HEK293 (cell line): ENCODE measurements at regions not wholly inside any gene's neighbourhood (a gene's known extent, or its start where the extent isn't known, plus 50 kb on each side); places are given as distances from the start of the nearest gene placed in this dataset.

Source experiments
- CTCF ChIA-PET: fragments of 350-600 bp; formaldehyde crosslinking; extraction: SDS; loops from one replicate; lab custom pipeline; 2021; ENCODE audit warnings: antibody characterized with exemption; lab: Yijun Ruan, JAX
- POLR2A ChIA-PET: fragments of 300-600 bp; formaldehyde crosslinking; extraction: SDS; loops from one replicate; lab custom pipeline; 2020; ENCODE audit warnings: antibody characterized with exemption, inconsistent platforms; lab: Yijun Ruan, JAX
- H3K27ac ChIP-seq: fragments of 200-500 bp; sonication (Bioruptor generic); 2 replicates; pipeline ENCODE4 v1.5.1; 2014; ENCODE audit warnings: low read depth, low read length, control low read depth, inconsistent platforms; ENCODE audit errors: extremely low read depth
- H3K36me3 ChIP-seq, 2 experiments: fragments of 200-500 bp in 1 of 2; sonication (Bioruptor generic) in 1 of 2; 1 replicate in 1 of 2; 2 replicates in 1 of 2; pipeline ENCODE4 v1.5.1; 2014 to 2017; ENCODE audit warnings: inconsistent platforms in 2 of 2, low read length in 2 of 2; ENCODE audit not compliant: control insufficient read depth in 2 of 2, insufficient read depth in 1 of 2
- H3K4me1 ChIP-seq: fragments of 200-500 bp; sonication (Bioruptor generic); 2 replicates; pipeline ENCODE4 v1.5.1; 2014; ENCODE audit warnings: mild to moderate bottlenecking, low read length, inconsistent platforms; ENCODE audit not compliant: control insufficient read depth, insufficient read depth
- H3K4me3 ChIP-seq: 2 replicates; pipeline ENCODE4 v1.5.1; 2011; ENCODE audit warnings: low read depth, mild to moderate bottlenecking, control low read depth, low read length, moderate library complexity
- H3K9me3 ChIP-seq: fragments of 200-500 bp; sonication (Bioruptor generic); 2 replicates; pipeline ENCODE4 v1.5.1; 2014; ENCODE audit warnings: low read depth, low read length, inconsistent platforms; ENCODE audit not compliant: control insufficient read depth, insufficient read depth
- GLI4 ChIP-seq: fragments of 450-650 bp; formaldehyde crosslinking; IDR thresholded peaks from 2 replicates; pipeline ENCODE4 v1.5.1; 2016; ENCODE audit warnings: missing biosample characterization, missing genetic modification characterization
- GLIS2 ChIP-seq: fragments of 450-650 bp; formaldehyde crosslinking; IDR thresholded peaks from 2 replicates; pipeline ENCODE4 v1.5.1; 2016; ENCODE audit warnings: missing biosample characterization, missing genetic modification characterization
- ZFP37 ChIP-seq: fragments of 450-650 bp; formaldehyde crosslinking; IDR thresholded peaks from 2 replicates; pipeline ENCODE4 v1.5.1; 2016; ENCODE audit warnings: missing biosample characterization, missing genetic modification characterization
- ZNF121 ChIP-seq: fragments of 450-650 bp; formaldehyde crosslinking; IDR thresholded peaks from 2 replicates; pipeline ENCODE4 v1.5.1; 2016; ENCODE audit warnings: missing biosample characterization, missing genetic modification characterization
- ZNF19 ChIP-seq: fragments of 450-650 bp; formaldehyde crosslinking; IDR thresholded peaks from 2 replicates; pipeline ENCODE4; 2016; ENCODE audit warnings: missing biosample characterization, missing genetic modification characterization, low read depth
- ZNF266 ChIP-seq: fragments of 450-650 bp; formaldehyde crosslinking; IDR thresholded peaks from 2 replicates; pipeline ENCODE4 v1.5.1; 2016; ENCODE audit warnings: missing biosample characterization, missing genetic modification characterization, low read depth
- ZNF416 ChIP-seq: fragments of 450-650 bp; formaldehyde crosslinking; IDR thresholded peaks from 2 replicates; pipeline ENCODE4 v1.5.1; 2016; ENCODE audit warnings: missing biosample characterization, missing genetic modification characterization
- ZNF426 ChIP-seq: fragments of 450-650 bp; formaldehyde crosslinking; IDR thresholded peaks from 2 replicates; pipeline ENCODE4 v1.5.1; 2017; ENCODE audit warnings: missing biosample characterization, missing genetic modification characterization, mild to moderate bottlenecking, inconsistent platforms, moderate library complexity
- ZNF433 ChIP-seq: fragments of 450-650 bp; formaldehyde crosslinking; IDR thresholded peaks from 2 replicates; pipeline ENCODE4 v1.5.1; 2016; ENCODE audit warnings: missing biosample characterization, missing genetic modification characterization, low read depth
- ZNF473 ChIP-seq: fragments of 450-650 bp; formaldehyde crosslinking; IDR thresholded peaks from 2 replicates; pipeline ENCODE4 v1.5.1; 2017; ENCODE audit warnings: missing biosample characterization, missing genetic modification characterization
- ZNF510 ChIP-seq: fragments of 450-650 bp; formaldehyde crosslinking; IDR thresholded peaks from 2 replicates; pipeline ENCODE4 v1.5.1; 2018; ENCODE audit warnings: mild to moderate bottlenecking, missing genetic modification characterization, missing biosample characterization; ENCODE audit not compliant: insufficient replicate concordance
- ZNF629 ChIP-seq: fragments of 450-650 bp; formaldehyde crosslinking; IDR thresholded peaks from 2 replicates; pipeline ENCODE4 v1.5.1; 2017; ENCODE audit warnings: missing biosample characterization, missing genetic modification characterization
- ZNF843 ChIP-seq: fragments of 450-650 bp; formaldehyde crosslinking; IDR thresholded peaks from 2 replicates; pipeline ENCODE4 v1.5.1; 2016; ENCODE audit warnings: missing biosample characterization, missing genetic modification characterization
- ZSCAN30 ChIP-seq: fragments of 450-650 bp; IDR thresholded peaks from 2 replicates; pipeline ENCODE4 v1.5.1; 2018; ENCODE audit warnings: missing biosample characterization, mild to moderate bottlenecking, missing genetic modification characterization, moderate library complexity
- TF ChIP-seq, protein P1 (sequence below): fragments of 450-650 bp; formaldehyde crosslinking; IDR thresholded peaks from 2 replicates; pipeline ENCODE4 v1.5.1; 2017; ENCODE audit warnings: missing biosample characterization, missing genetic modification characterization
- TF ChIP-seq, protein P2 (sequence below): fragments of 450-650 bp; formaldehyde crosslinking; IDR thresholded peaks from 2 replicates; pipeline ENCODE4 v1.5.1; 2016; ENCODE audit warnings: missing biosample characterization, missing genetic modification characterization
- TF ChIP-seq, protein P3 (sequence below): fragments of 450-650 bp; formaldehyde crosslinking; IDR thresholded peaks from 2 replicates; pipeline ENCODE4 v1.5.1; 2016; ENCODE audit warnings: missing biosample characterization, missing genetic modification characterization
- TF ChIP-seq, protein P4 (sequence below): fragments of 450-650 bp; formaldehyde crosslinking; IDR thresholded peaks from 2 replicates; pipeline ENCODE4 v1.5.1; 2017; ENCODE audit warnings: missing biosample characterization, missing genetic modification characterization
- TF ChIP-seq, protein P5 (sequence below): fragments of 450-650 bp; formaldehyde crosslinking; IDR thresholded peaks from 2 replicates; pipeline ENCODE4 v1.5.1; 2016; ENCODE audit warnings: missing biosample characterization, missing genetic modification characterization
- TF ChIP-seq, protein P6 (sequence below): fragments of 450-650 bp; formaldehyde crosslinking; IDR thresholded peaks from 2 replicates; pipeline ENCODE4 v1.5.1; 2016; ENCODE audit warnings: missing biosample characterization, missing genetic modification characterization
- TF ChIP-seq, protein P7 (sequence below): fragments of 450-650 bp; formaldehyde crosslinking; IDR thresholded peaks from 2 replicates; pipeline ENCODE4 v1.5.1; 2016; ENCODE audit warnings: missing biosample characterization, missing genetic modification characterization

DNA sequence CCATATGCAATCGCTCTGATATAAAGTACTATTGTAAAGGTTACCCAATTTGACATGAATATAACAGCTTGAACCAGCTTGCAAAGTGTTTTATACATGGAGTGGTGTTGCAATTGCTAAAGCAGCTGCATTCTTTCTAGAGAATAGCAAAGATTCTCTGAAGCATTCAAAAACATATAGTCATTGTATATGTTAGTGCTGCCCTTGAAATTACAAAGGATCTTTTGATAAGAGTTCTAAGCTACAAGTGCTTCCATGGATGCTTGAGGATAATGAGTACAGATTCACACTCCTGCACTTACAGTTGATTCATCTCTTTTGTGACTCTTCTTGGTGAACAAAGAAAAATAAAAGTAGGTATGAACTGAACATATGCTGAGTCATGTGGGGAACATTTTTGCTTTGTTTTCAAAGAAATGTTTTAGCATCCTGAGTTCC is 175.7 kb downstream of the ALDH8A1 start:
- ChIA-PET POLR2A (no interaction called here), CTCF (interaction anchor here (0.6 kb wide), 1 partner anchor 651 kb away, joined by 3 read pairs; no protein-coding TSS in a partner anchor)
- Histone ChIP-seq H3K36me3 (no peaks in the 10 kb centered on the region), H3K4me1 (no peaks in the 10 kb centered on the region), H3K4me3 (no peak overlapping the region), H3K9me3 (no peaks in the 10 kb centered on the region), H3K27ac (no peak overlapping the region)
- TF ChIP-seq, protein P1, sequence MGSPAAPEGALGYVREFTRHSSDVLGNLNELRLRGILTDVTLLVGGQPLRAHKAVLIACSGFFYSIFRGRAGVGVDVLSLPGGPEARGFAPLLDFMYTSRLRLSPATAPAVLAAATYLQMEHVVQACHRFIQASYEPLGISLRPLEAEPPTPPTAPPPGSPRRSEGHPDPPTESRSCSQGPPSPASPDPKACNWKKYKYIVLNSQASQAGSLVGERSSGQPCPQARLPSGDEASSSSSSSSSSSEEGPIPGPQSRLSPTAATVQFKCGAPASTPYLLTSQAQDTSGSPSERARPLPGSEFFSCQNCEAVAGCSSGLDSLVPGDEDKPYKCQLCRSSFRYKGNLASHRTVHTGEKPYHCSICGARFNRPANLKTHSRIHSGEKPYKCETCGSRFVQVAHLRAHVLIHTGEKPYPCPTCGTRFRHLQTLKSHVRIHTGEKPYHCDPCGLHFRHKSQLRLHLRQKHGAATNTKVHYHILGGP (tag by site-specific recombination), result no peak
- TF ChIP-seq, protein P2, sequence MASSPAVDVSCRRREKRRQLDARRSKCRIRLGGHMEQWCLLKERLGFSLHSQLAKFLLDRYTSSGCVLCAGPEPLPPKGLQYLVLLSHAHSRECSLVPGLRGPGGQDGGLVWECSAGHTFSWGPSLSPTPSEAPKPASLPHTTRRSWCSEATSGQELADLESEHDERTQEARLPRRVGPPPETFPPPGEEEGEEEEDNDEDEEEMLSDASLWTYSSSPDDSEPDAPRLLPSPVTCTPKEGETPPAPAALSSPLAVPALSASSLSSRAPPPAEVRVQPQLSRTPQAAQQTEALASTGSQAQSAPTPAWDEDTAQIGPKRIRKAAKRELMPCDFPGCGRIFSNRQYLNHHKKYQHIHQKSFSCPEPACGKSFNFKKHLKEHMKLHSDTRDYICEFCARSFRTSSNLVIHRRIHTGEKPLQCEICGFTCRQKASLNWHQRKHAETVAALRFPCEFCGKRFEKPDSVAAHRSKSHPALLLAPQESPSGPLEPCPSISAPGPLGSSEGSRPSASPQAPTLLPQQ (tag by site-specific recombination), result no peak
- TF ChIP-seq ZNF19 (tag by site-specific recombination), result no peak
- TF ChIP-seq ZNF426, result no peak
- TF ChIP-seq ZNF433 (tag by site-specific recombination), result no peak
- TF ChIP-seq GLIS2 (tag by site-specific recombination), result no peak
- TF ChIP-seq, protein P3, sequence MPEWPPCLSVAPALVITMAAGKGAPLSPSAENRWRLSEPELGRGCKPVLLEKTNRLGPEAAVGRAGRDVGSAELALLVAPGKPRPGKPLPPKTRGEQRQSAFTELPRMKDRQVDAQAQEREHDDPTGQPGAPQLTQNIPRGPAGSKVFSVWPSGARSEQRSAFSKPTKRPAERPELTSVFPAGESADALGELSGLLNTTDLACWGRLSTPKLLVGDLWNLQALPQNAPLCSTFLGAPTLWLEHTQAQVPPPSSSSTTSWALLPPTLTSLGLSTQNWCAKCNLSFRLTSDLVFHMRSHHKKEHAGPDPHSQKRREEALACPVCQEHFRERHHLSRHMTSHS (tag by site-specific recombination), result no peak
- no peak for TF ChIP-seq ZNF629 (tag by site-specific recombination)
- no peak for TF ChIP-seq ZFP37 (tag by site-specific recombination)
- no peak for TF ChIP-seq GLI4 (tag by site-specific recombination)

DNA sequence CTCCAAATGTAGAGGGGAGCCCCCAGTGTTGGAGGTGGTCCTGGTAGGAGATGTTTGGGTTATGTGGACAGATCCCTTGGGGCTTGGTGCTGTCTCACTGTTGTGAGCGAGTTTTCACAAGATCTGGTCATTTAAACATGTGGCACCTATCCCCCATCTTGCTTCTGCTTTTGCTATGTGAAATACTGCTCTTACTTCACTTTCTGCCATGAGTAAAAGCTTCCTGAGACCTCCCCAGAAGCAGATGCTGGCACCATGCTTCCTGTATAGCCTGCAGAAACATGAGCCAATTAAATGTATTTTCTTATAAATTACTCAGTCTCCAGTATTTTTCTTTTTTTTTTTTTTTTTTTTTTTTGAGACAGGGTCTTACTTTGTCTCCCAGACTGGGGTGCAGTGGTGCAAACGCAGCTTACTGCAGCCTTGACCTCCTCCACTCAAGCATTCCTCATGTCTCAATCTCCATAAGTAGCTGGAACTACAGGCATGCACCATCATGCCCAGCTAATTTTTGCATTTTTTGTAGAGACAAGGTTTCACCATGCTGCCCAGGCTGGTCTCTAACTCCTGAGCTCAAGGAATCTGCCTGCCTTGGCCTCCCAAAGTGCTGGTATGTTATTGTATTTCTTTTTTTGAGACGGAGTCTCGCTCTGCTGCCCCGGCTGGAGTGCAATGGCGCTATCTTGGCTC is 177.1 kb downstream of the ALDH8A1 start:
- CTCF ChIA-PET, result interaction anchor here (0.6 kb wide), 1 partner anchor 580 kb away, joined by 3 read pairs; no protein-coding TSS in a partner anchor
- POLR2A ChIA-PET, result interaction anchor here (0.6 kb wide), 1 partner anchor 21 kb away, joined by 3 read pairs; no protein-coding TSS in a partner anchor
- TF ChIP-seq, protein P4, sequence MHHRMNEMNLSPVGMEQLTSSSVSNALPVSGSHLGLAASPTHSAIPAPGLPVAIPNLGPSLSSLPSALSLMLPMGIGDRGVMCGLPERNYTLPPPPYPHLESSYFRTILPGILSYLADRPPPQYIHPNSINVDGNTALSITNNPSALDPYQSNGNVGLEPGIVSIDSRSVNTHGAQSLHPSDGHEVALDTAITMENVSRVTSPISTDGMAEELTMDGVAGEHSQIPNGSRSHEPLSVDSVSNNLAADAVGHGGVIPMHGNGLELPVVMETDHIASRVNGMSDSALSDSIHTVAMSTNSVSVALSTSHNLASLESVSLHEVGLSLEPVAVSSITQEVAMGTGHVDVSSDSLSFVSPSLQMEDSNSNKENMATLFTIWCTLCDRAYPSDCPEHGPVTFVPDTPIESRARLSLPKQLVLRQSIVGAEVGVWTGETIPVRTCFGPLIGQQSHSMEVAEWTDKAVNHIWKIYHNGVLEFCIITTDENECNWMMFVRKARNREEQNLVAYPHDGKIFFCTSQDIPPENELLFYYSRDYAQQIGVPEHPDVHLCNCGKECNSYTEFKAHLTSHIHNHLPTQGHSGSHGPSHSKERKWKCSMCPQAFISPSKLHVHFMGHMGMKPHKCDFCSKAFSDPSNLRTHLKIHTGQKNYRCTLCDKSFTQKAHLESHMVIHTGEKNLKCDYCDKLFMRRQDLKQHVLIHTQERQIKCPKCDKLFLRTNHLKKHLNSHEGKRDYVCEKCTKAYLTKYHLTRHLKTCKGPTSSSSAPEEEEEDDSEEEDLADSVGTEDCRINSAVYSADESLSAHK (tag by site-specific recombination), result no peak
- TF ChIP-seq, protein P5, sequence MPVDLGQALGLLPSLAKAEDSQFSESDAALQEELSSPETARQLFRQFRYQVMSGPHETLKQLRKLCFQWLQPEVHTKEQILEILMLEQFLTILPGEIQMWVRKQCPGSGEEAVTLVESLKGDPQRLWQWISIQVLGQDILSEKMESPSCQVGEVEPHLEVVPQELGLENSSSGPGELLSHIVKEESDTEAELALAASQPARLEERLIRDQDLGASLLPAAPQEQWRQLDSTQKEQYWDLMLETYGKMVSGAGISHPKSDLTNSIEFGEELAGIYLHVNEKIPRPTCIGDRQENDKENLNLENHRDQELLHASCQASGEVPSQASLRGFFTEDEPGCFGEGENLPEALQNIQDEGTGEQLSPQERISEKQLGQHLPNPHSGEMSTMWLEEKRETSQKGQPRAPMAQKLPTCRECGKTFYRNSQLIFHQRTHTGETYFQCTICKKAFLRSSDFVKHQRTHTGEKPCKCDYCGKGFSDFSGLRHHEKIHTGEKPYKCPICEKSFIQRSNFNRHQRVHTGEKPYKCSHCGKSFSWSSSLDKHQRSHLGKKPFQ (tag by site-specific recombination), result no peak
- TF ChIP-seq ZNF510 (no peak), ZNF416 (tag by site-specific recombination) (no peak), ZNF121 (tag by site-specific recombination) (no peak), ZNF843 (tag by site-specific recombination) (no peak), ZNF266 (no peak), ZSCAN30 (no peak), ZNF473 (tag by site-specific recombination) (no peak)
- TF ChIP-seq, protein P6, sequence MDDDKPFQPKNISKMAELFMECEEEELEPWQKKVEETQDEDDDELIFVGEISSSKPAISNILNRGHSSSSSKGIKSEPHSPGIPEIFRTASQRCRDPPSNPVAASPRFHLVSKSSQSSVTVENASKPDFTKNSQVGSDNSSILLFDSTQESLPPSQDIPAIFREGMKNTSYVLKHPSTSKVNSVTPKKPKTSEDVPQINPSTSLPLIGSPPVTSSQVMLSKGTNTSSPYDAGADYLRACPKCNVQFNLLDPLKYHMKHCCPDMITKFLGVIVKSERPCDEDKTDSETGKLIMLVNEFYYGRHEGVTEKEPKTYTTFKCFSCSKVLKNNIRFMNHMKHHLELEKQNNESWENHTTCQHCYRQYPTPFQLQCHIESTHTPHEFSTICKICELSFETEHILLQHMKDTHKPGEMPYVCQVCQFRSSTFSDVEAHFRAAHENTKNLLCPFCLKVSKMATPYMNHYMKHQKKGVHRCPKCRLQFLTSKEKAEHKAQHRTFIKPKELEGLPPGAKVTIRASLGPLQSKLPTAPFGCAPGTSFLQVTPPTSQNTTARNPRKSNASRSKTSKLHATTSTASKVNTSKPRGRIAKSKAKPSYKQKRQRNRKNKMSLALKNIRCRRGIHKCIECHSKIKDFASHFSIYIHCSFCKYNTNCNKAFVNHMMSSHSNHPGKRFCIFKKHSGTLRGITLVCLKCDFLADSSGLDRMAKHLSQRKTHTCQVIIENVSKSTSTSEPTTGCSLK, result no peak
- TF ChIP-seq, protein P7, sequence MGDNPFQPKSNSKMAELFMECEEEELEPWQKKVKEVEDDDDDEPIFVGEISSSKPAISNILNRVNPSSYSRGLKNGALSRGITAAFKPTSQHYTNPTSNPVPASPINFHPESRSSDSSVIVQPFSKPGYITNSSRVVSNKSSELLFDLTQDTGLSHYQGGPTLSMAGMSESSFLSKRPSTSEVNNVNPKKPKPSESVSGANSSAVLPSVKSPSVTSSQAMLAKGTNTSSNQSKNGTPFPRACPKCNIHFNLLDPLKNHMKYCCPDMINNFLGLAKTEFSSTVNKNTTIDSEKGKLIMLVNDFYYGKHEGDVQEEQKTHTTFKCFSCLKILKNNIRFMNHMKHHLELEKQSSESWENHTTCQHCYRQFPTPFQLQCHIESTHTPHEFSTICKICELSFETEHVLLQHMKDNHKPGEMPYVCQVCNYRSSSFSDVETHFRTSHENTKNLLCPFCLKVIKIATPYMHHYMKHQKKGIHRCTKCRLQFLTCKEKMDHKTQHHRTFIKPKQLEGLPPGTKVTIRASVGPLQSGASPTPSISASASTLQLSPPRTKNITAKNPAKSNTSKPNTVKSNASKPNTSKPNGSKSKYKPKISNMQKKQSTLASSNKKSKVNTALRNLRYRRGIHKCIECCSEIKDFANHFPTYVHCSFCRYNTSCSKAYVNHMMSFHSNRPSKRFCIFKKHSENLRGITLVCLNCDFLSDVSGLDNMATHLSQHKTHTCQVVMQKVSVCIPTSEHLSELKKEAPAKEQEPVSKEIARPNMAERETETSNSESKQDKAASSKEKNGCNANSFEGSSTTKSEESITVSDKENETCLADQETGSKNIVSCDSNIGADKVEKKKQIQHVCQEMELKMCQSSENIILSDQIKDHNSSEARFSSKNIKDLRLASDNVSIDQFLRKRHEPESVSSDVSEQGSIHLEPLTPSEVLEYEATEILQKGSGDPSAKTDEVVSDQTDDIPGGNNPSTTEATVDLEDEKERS (tag by site-specific recombination), result no peak

More for the DNA sequence above, 177.1 kb downstream of the ALDH8A1 start:
- Histone ChIP-seq H3K27ac (no peak overlapping the region), H3K9me3 (no peaks in the 10 kb centered on the region), H3K36me3 (no peaks in the 10 kb centered on the region), H3K4me3 (no peak overlapping the region), H3K4me1 (no peaks in the 10 kb centered on the region)
